ENCODE measurements at regions not wholly inside any gene's neighbourhood (a gene's known extent, or its start where the extent isn't known, plus 50 kb on each side); places are given as distances from the start of the nearest gene placed in this dataset.

GRCh38 chr1:185574139-185574875 is 159.9 kb upstream of the HMCN1 start:
- peak; percentile 84 for DNase-seq (ENCODE audit: low spot score)

- no peak for DNase-seq (ENCODE audit: low spot score)
Observed at GRCh38 chr1:185573677-185574076, 160.5 kb upstream of the HMCN1 start.

- no peak for DNase-seq (ENCODE audit: low spot score)
Observed at GRCh38 chr1:185573162-185573561, 161.0 kb upstream of the HMCN1 start.

GRCh38 chr1:185570962-185571361 is 163.2 kb upstream of the HMCN1 start:
- DNase-seq (ENCODE audit: low spot score), result peak; percentile 73

- DNase-seq (ENCODE audit: low spot score), result no peak
Observed at GRCh38 chr1:185568155-185569123, 165.8 kb upstream of the HMCN1 start.

GRCh38 chr1:185567440-185567839 is 166.8 kb upstream of the HMCN1 start:
- no peak for DNase-seq (ENCODE audit: low spot score)

- peak; percentile 85 for DNase-seq (ENCODE audit: low spot score)
Observed at GRCh38 chr1:185566995-185567394, 167.2 kb upstream of the HMCN1 start.

- DNase-seq (ENCODE audit: low spot score), result peak; percentile 96
Observed at GRCh38 chr1:185565302-185565701, 168.9 kb upstream of the HMCN1 start.

- no peak for DNase-seq (ENCODE audit: low spot score)
Observed at GRCh38 chr1:185564816-185565215, 169.4 kb upstream of the HMCN1 start.

- no peak for DNase-seq (ENCODE audit: low spot score)
Observed at GRCh38 chr1:185562461-185563359, 171.5 kb upstream of the HMCN1 start.

GRCh38 chr1:185561629-185562028 is 172.6 kb upstream of the HMCN1 start:
- DNase-seq (ENCODE audit: low spot score), result no peak

GRCh38 chr1:185560760-185561159 is 173.4 kb upstream of the HMCN1 start:
- no peak for DNase-seq (ENCODE audit: low spot score)

GRCh38 chr1:185559684-185560331 is 174.4 kb upstream of the HMCN1 start:
- DNase-seq (ENCODE audit: low spot score), result peak; percentile 83

- no peak for DNase-seq (ENCODE audit: low spot score)
Observed at GRCh38 chr1:185559151-185559550, 175.0 kb upstream of the HMCN1 start.

- DNase-seq (ENCODE audit: low spot score), result no peak
Observed at GRCh38 chr1:185556561-185556960, 177.6 kb upstream of the HMCN1 start.

GRCh38 chr1:185555743-185556142 is 178.4 kb upstream of the HMCN1 start:
- no peak for DNase-seq (ENCODE audit: low spot score)

GRCh38 chr1:185551008-185551407 is 183.2 kb upstream of the HMCN1 start:
- DNase-seq (ENCODE audit: low spot score), result no peak

GRCh38 chr1:185549906-185550305 is 184.3 kb upstream of the HMCN1 start:
- DNase-seq (ENCODE audit: low spot score), result no peak

- no peak for DNase-seq (ENCODE audit: low spot score)
Observed at GRCh38 chr1:185546029-185546428, 188.2 kb upstream of the HMCN1 start.

- DNase-seq (ENCODE audit: low spot score), result peak; percentile 28
Observed at GRCh38 chr1:185541871-185542301, 192.3 kb upstream of the HMCN1 start.

GRCh38 chr1:185540295-185540694 is 193.9 kb upstream of the HMCN1 start:
- DNase-seq (ENCODE audit: low spot score), result no peak
